ENCODE measurements at regions not wholly inside any gene's neighbourhood (a gene's known extent, or its start where the extent isn't known, plus 50 kb on each side); places are given as distances from the start of the nearest gene placed in this dataset.

- no peaks in the 10 kb centered on the region for H3K36me3 Mint-ChIP-seq (ENCODE audit: low read depth)
- peaks cover 13% of the 10 kb centered on the region for H3K4me1 Mint-ChIP-seq
- H3K4me3 Mint-ChIP-seq: no peak overlapping the region
- H3K27ac ChIP-seq (ENCODE audit: low read depth): no peak overlapping the region
- H3F3A ChIP-seq (replicated peaks; ENCODE audit: low read depth): no peaks in the 10 kb centered on the region
- no peak overlapping the region for H3K4me3 ChIP-seq
- no peak for ATAC-seq
- no peak overlapping the region for H3K27ac Mint-ChIP-seq
- H3K36me3 ChIP-seq (ENCODE audit: insufficient read depth): no peaks in the 10 kb centered on the region
- no peaks in the 10 kb centered on the region; the same call in 2 of the 3 replicates for H3K9me3 Mint-ChIP-seq
- no peak overlapping the region for H3K4me2 ChIP-seq
- peaks cover 3% of the 10 kb centered on the region for H3K27me3 Mint-ChIP-seq (ENCODE audit: insufficient read depth, low read depth, poor library complexity)
- no peak overlapping the region for H2AFZ ChIP-seq
- H3K9me2 ChIP-seq (ENCODE audit: insufficient read depth): peaks cover 7% of the 10 kb centered on the region; the same call in 1 of the 2 replicates
- no peaks in the 10 kb centered on the region for H3K4me1 ChIP-seq (ENCODE audit: insufficient read depth)
- H4K20me1 ChIP-seq (replicated peaks; ENCODE audit: insufficient read depth): no peaks in the 10 kb centered on the region
- H3K27me3 ChIP-seq (ENCODE audit: insufficient read depth): no peaks in the 10 kb centered on the region
- no peaks in the 10 kb centered on the region for H3K79me2 ChIP-seq (replicated peaks; ENCODE audit: insufficient read depth)
- TF ChIP-seq CREB1 (CRISPR knock-in tag; IDR thresholded peaks at IDR 0.05; ENCODE audit: low read depth) (no peak), EZH2 (IDR thresholded peaks at IDR 0.05; ENCODE audit: low read depth, unreplicated experiment) (no peak), ETS1 (IDR thresholded peaks at IDR 0.05) (no peak), ZNF462 (CRISPR knock-in tag; IDR thresholded peaks at IDR 0.05) (no peak), REST (IDR thresholded peaks at IDR 0.05; ENCODE audit: unreplicated experiment) (no peak), EZH2phosphoT487 (IDR thresholded peaks at IDR 0.05; ENCODE audit: unreplicated experiment) (no peak), ZNF114 (CRISPR knock-in tag; IDR thresholded peaks at IDR 0.05) (no peak), CTCF (conservative IDR thresholded peaks at IDR 0.05; ENCODE audit: low read depth in 2 of 2) (no peak), NANOG (IDR thresholded peaks at IDR 0.05; ENCODE audit: borderline replicate concordance) (no peak), ZNF331 (CRISPR knock-in tag; IDR thresholded peaks at IDR 0.05; ENCODE audit: low read depth) (no peak), STAT1 (IDR thresholded peaks at IDR 0.05; ENCODE audit: unreplicated experiment) (no peak), POLR2AphosphoS5 (IDR thresholded peaks at IDR 0.05; ENCODE audit: low read depth) (no peak), JUNB (IDR thresholded peaks at IDR 0.05; ENCODE audit: unreplicated experiment) (no peak)
- DNase-seq (ENCODE audit: low spot score): no peak
Observed at GRCh38 chr7:41048771-41049170, 654.1 kb downstream of the INHBA start.

All from GM23338 (cell line).